Uterus (tissue), 2 donors: ENCODE measurements at regions not wholly inside any gene's neighbourhood (a gene's known extent, or its start where the extent isn't known, plus 50 kb on each side); places are given as distances from the start of the nearest gene placed in this dataset.

Source experiments
- CTCF ChIP-seq, 4 experiments: fragments of 200-600 bp in 2 of 4; fragments of 450-650 bp in 2 of 4; sonication (generic) in 2 of 4; IDR thresholded peaks; one replicate each; pipeline ENCODE4 v1.5.1; 2016 to 2019; ENCODE audit warnings: antibody characterized with exemption in 4 of 4, mild to moderate bottlenecking in 2 of 4, moderate library complexity in 1 of 4
- POLR2A ChIP-seq, 2 donors: fragments of 450-650 bp; IDR thresholded peaks; one replicate each; pipeline ENCODE4 v1.6.1; 2016; ENCODE audit warnings: antibody characterized with exemption in 2 of 2, mild to moderate bottlenecking in 1 of 2, moderate library complexity in 1 of 2

- TF ChIP-seq CTCF (IDR thresholded peaks at IDR 0.05) (no peak), POLR2A (IDR thresholded peaks at IDR 0.05) (no peak)
These were observed 869.6 kb downstream of the MAT2B start for GRCh38 chr5:164375051-164375450.
